Left lung (tissue), 4 donors: ENCODE measurements at regions not wholly inside any gene's neighbourhood (a gene's known extent, or its start where the extent isn't known, plus 50 kb on each side); places are given as distances from the start of the nearest gene placed in this dataset.

Source experiments
- ATAC-seq: fragments of 200-7000 bp; cut with Tn5 transposase; one replicate; pipeline ENCODE4 v1.9.1; 2020; ENCODE audit warnings: moderate library complexity
- DNase-seq, 4 donors: peaks; one replicate each; pipeline ENCODE4 v3.0.0-alpha.2; 2013 to 2020
- H3K27ac ChIP-seq, 2 donors: fragments of 200-600 bp; sonication (generic) in 1 of 2; one replicate each; pipeline versions ENCODE4 v1.5.0 to v1.8.0; 2020 to 2021
- H3K27me3 ChIP-seq, 2 donors: fragments of 200-600 bp; sonication (generic) in 1 of 2; one replicate each; pipeline versions ENCODE4 v1.5.0 to v1.8.0; 2020 to 2021
- H3K36me3 ChIP-seq, 2 donors: fragments of 200-600 bp; sonication (generic) in 1 of 2; one replicate each; pipeline versions ENCODE4 v1.5.0 to v1.8.0; 2020 to 2021
- H3K4me1 ChIP-seq, 2 donors: fragments of 200-600 bp; one replicate each; pipeline ENCODE4 v1.8.0; 2021
- H3K4me3 ChIP-seq, 2 donors: fragments of 200-600 bp; sonication (generic) in 1 of 2; one replicate each; pipeline versions ENCODE4 v1.5.0 to v1.8.0; 2020 to 2021; ENCODE audit warnings: mild to moderate bottlenecking in 1 of 2
- H3K9me3 ChIP-seq, 2 donors: fragments of 200-600 bp; sonication (generic) in 1 of 2; one replicate each; pipeline versions ENCODE4 v1.5.0 to v1.8.0; 2020 to 2021
- CTCF ChIP-seq, 2 donors: fragments of 200-600 bp; sonication (generic) in 1 of 2; IDR thresholded peaks; one replicate each; pipeline versions ENCODE4 v1.5.0 to v1.8.0; 2021; ENCODE audit warnings: antibody characterized with exemption in 2 of 2
- intact Hi-C, 2 donors: fragments of 100-400 bp; cut with DNase I; formaldehyde crosslinking; loops; one replicate each; pipeline versions ENCODE4 v1.11.2 to v1.14.2; 2022
- donor health status: DM: no; HTN: yes; CAD: no.
- donor health status: DM: no; HTN: no; CAD: no.

DNA sequence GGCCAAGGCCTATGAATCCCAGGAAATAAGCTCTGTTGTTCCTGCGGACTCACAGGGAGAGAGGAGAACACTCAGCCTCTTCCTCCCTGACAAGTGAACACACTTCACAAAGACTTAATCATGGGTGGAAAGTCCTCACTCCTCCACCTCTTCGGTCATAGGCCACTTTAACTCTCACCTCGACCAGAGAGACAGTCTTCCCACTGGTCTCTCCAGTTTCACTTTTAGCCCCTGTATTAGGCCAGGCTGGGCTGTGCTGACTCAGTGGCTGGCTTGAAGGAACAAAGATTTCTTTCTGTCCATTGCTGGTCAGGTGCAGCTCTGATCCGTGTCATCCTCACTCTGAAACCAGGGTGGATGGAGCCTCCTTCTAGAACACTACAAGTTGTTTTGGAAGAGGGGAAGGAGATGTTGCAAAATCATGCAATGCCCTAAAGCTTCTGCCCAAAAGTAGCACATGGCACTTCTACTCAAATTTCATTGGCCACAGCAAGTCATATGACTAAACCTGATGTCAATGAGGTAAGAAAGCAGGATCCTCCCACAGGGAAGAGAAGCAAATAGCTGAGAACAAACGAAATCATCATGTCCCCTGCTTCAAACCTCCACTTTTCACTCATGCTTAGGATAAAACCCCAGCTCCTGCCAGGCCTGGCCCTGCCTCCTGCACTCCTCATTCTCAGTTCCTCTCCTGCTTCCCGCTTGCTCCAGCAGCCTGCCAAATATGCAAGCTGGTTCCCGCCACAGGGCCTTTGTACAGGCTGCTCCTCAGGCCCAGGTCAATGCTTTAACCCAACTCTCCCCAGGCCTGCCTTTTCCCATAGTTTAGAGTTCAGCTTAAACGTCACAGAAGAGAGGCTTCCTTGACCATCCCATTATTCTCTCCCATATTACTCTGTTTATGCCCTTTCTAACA, 150.5 kb upstream of the RUNX3 start:
- intact Hi-C loops: no loop called here
- DNase-seq: no peak
- no peak overlapping the region for H3K27ac ChIP-seq
- no peak for ATAC-seq
- no peak for TF ChIP-seq CTCF (IDR thresholded peaks at IDR 0.05)
- no peaks in the 10 kb centered on the region for H3K27me3 ChIP-seq
- no peaks in the 10 kb centered on the region for H3K4me1 ChIP-seq
- no peaks in the 10 kb centered on the region for H3K36me3 ChIP-seq
- H3K4me3 ChIP-seq: no peak overlapping the region
- H3K9me3 ChIP-seq: peaks cover 0 to 16% of the 10 kb centered on the region in 2 donors

DNA sequence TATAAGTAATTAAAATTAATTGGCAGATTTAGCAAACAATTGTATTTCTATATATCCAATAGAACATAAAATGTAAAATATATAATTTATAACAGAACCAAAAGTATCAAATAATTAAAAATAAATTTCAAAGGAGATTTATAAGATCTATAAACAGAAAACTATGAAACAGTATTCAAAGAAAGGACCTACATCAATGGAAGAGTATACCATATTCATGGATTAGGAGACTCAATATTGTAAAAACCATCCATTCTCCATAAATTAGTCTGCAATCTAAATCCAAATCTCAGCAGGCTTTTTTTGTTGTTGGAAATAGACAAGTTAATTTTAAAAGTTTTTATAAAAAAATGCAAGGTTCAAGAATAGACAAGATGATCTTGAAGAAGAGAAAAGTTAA, 149.0 kb upstream of the RUNX3 start:
- Histone ChIP-seq H3K4me3 (no peak overlapping the region), H3K27me3 (no peaks in the 10 kb centered on the region), H3K27ac (no peak overlapping the region), H3K36me3 (no peaks in the 10 kb centered on the region), H3K9me3 (peaks cover 0 to 16% of the 10 kb centered on the region in 2 donors), H3K4me1 (no peaks in the 10 kb centered on the region)
- no peak for DNase-seq
- intact Hi-C loops: no loop called here
- no peak for ATAC-seq
- no peak for TF ChIP-seq CTCF (IDR thresholded peaks at IDR 0.05)

DNA sequence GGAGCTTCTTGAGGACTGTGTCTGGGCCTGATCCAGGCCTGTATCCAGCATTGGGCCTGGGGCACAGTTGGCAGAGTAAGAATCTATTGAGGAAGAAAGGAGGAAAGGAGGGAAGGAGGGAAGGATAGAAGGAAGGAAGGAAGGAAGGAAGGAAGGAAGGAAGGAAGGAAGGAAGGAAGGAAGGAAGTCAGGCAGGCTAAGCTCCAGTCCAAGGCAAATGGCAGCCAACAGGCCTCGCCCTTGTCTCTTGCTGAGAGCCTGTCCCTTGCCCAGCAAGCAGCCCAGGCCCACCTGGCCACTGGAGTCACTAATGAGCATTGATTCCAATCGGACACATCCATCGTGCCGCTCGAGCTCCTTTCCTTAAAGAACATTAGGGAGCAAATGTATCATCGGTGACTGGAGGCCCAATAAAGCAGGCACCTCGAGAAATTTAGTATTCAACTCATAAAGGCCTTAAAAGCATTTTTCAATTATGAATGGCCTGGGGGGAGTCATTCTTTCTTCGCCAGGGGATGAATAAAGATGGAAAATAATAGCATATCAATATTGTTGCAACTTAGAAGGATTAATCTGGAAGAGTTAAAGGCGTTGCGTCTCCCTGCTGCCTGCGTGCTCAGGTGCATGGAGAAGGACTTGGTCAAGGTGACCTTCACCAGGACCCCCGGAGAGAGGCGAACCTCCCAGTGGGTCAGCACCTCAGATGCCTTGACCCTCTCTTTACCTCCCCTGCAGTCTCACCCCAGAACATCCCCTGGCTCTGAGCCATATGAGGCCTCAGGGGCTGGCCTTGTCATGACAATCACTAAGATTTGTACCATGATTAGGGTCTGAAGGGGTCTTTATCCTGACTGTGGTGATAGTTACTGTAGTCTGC, 144.5 kb upstream of the RUNX3 start:
- no peaks in the 10 kb centered on the region for H3K4me1 ChIP-seq
- intact Hi-C loops: no loop called here
- DNase-seq: no peak
- H3K27ac ChIP-seq: no peak overlapping the region
- no peak overlapping the region for H3K4me3 ChIP-seq
- peaks cover 0 to 16% of the 10 kb centered on the region in 2 donors for H3K9me3 ChIP-seq
- TF ChIP-seq CTCF (IDR thresholded peaks at IDR 0.05): no peak
- H3K27me3 ChIP-seq: no peaks in the 10 kb centered on the region
- no peak for ATAC-seq
- no peaks in the 10 kb centered on the region for H3K36me3 ChIP-seq

DNA sequence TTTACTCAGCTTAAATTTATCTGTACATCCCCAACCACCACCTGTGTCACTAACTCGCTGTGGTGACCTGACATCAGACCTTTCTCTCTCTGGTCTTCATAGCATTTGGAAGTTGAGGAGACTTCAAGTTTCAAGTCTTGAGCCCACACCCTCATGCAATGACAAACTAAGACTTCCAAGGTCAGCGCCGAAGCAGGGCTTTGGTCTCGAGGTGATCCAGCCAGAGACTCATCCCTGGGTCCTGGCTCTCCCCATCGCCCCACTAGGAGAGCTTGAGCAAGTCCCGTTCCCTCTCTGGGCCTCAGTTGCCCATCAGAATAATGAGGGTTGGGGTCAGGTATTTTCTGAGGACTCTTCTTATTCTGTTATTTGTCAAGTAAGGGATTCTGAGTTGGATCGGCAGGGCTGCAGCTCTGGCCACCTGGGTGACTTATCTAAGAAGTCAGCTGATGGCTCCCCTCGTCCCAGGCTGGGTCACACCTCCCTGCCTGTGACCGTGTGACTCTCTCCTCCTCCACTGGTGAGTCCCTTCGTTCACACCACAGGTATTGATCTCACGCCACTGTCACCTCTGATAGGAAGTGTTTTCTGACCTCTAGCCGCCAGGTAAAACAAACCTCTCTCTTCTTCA, 143.7 kb upstream of the RUNX3 start:
- intact Hi-C loops: no loop called here
- ATAC-seq: no peak

More for the DNA sequence above, 143.7 kb upstream of the RUNX3 start:
- Histone ChIP-seq H3K4me1 (no peaks in the 10 kb centered on the region), H3K9me3 (peaks cover 0 to 12% of the 10 kb centered on the region in 2 donors), H3K4me3 (no peak overlapping the region), H3K27me3 (no peaks in the 10 kb centered on the region), H3K36me3 (no peaks in the 10 kb centered on the region), H3K27ac (no peak overlapping the region)
- TF ChIP-seq CTCF (IDR thresholded peaks at IDR 0.05): no peak
- DNase-seq: no peak
